ENCODE measurements at regions not wholly inside any gene's neighbourhood (a gene's known extent, or its start where the extent isn't known, plus 50 kb on each side); places are given as distances from the start of the nearest gene placed in this dataset.

DNA sequence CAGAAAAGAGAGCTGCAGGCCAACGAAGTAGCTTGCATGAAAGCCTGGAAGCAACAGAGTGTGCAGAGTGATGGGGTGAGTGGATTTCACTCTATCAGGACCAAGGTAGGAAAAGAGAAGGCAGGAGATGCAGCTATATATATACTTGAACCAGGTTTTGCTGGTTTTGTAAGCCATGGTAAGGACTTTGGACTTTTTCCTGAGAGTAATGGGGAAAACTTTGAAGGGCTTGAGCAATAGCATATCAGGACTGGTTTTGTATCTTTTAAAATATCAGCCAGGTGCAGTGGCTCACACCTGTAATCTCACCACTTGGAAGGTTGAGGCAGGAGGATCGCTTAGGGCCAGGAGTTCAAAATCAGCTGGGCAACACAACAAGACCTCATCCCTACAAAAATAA, 120.6 kb upstream of the NRP1 start:
- Histone ChIP-seq H3K27me3 (ENCODE audit: insufficient read depth, poor library complexity, severe bottlenecking) (no peaks in the 10 kb centered on the region), H3K27ac (replicated peaks) (no peak overlapping the region), H3K4me3 (replicated peaks; ENCODE audit: insufficient read depth, low read length) (no peak overlapping the region)
- TF ChIP-seq, protein P1, sequence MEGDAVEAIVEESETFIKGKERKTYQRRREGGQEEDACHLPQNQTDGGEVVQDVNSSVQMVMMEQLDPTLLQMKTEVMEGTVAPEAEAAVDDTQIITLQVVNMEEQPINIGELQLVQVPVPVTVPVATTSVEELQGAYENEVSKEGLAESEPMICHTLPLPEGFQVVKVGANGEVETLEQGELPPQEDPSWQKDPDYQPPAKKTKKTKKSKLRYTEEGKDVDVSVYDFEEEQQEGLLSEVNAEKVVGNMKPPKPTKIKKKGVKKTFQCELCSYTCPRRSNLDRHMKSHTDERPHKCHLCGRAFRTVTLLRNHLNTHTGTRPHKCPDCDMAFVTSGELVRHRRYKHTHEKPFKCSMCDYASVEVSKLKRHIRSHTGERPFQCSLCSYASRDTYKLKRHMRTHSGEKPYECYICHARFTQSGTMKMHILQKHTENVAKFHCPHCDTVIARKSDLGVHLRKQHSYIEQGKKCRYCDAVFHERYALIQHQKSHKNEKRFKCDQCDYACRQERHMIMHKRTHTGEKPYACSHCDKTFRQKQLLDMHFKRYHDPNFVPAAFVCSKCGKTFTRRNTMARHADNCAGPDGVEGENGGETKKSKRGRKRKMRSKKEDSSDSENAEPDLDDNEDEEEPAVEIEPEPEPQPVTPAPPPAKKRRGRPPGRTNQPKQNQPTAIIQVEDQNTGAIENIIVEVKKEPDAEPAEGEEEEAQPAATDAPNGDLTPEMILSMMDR (IDR thresholded peaks at IDR 0.05; ENCODE audit: insufficient read depth, low read length): no peak
- TF ChIP-seq GABPA (IDR thresholded peaks at IDR 0.05; ENCODE audit: low read depth) (no peak), POLR2AphosphoS5 (IDR thresholded peaks at IDR 0.05; ENCODE audit: low read depth) (no peak), SPI1 (IDR thresholded peaks at IDR 0.05; ENCODE audit: borderline replicate concordance, low read depth) (no peak)
- DNase-seq (ENCODE audit: low read depth in 1 of 2, low spot score in 1 of 2): no peak

DNA sequence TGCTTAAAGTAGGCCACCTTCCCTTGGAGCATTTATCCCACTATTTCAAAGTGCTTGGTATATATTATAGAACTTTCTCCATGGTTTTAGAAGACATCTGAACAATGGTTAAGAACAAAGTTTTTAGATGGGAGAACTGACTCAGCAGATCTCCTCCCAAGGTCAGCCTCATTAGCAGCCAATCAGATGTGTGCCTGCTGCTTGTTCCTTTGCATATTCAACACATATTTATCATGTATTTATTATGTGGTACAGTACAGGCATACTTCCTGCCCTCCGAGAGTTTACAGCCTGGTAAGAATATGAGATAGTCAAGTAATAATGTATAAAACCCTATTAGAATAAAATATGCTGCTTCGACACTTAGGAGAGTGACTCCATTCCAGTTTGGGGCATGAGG, 120.1 kb upstream of the NRP1 start:
- no peak for DNase-seq (ENCODE audit: low read depth in 1 of 2, low spot score in 1 of 2)
- TF ChIP-seq POLR2AphosphoS5 (IDR thresholded peaks at IDR 0.05; ENCODE audit: low read depth) (no peak), SPI1 (IDR thresholded peaks at IDR 0.05; ENCODE audit: borderline replicate concordance, low read depth) (no peak), REST (IDR thresholded peaks at IDR 0.05; ENCODE audit: insufficient replicate concordance, low read depth) (no peak), GABPA (IDR thresholded peaks at IDR 0.05; ENCODE audit: low read depth) (no peak)
- TF ChIP-seq, protein P1 (IDR thresholded peaks at IDR 0.05; ENCODE audit: insufficient read depth, low read length): no peak
- no peak overlapping the region for H3K4me3 ChIP-seq (replicated peaks; ENCODE audit: insufficient read depth, low read length)
- no peak overlapping the region for H3K27ac ChIP-seq (replicated peaks)
- no peaks in the 10 kb centered on the region for H3K27me3 ChIP-seq (ENCODE audit: insufficient read depth, poor library complexity, severe bottlenecking)

- H3K4me3 ChIP-seq (replicated peaks; ENCODE audit: insufficient read depth, low read length): no peak overlapping the region
- TF ChIP-seq, protein P1 (IDR thresholded peaks at IDR 0.05; ENCODE audit: insufficient read depth, low read length): no peak
- TF ChIP-seq SPI1 (IDR thresholded peaks at IDR 0.05; ENCODE audit: borderline replicate concordance, low read depth): no peak
- no peak for TF ChIP-seq GABPA (IDR thresholded peaks at IDR 0.05; ENCODE audit: low read depth)
- TF ChIP-seq POLR2AphosphoS5 (IDR thresholded peaks at IDR 0.05; ENCODE audit: low read depth): no peak
- no peak for TF ChIP-seq REST (IDR thresholded peaks at IDR 0.05; ENCODE audit: insufficient replicate concordance, low read depth)
- DNase-seq (ENCODE audit: low read depth in 1 of 2, low spot score in 1 of 2): no peak
- no peaks in the 10 kb centered on the region for H3K27me3 ChIP-seq (ENCODE audit: insufficient read depth, poor library complexity, severe bottlenecking)
- H3K27ac ChIP-seq (replicated peaks): no peak overlapping the region
Observed at GRCh38 chr10:33453081-33454025, 118.9 kb upstream of the NRP1 start.

Data from HL-60 (cell line).